GM18502 (cell line): ENCODE measurements at regions not wholly inside any gene's neighbourhood (a gene's known extent, or its start where the extent isn't known, plus 50 kb on each side); places are given as distances from the start of the nearest gene placed in this dataset.

Experiments used
- ATAC-seq: cut with Tn5 transposase; IDR thresholded peaks from one replicate; pipeline ENCODE4 v1.9.1; 2021; ENCODE audit warnings: mild to moderate bottlenecking; ENCODE audit not compliant: unreplicated experiment, poor library complexity

DNA sequence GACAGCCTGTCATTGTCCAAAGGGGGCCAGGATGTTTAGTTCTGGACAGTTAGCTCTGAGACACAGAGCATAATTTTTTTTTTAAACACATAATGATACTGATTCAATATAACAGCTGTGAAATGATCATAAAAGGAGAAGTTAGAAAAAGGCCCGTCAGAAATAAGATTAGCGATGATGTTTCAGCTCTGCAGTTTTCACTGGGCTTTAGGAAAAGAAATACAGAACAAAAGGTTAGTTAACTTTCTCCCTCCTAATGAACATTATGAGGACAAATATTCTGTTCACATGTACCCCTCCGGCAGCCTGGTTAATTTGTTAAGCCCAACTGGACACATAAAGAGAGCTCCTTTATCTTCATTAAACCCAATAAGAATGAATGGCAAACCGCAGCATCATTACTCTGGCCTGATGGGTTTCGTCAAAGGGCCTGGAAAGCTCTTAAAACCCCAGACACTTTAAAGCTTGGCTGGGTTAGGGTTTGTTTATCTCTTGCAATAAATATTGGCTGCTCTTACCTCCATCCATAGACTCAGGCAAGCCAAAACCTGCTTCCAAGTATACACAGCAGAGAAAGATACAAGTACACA lies 394.6 kb downstream of the KIF16B start:
- no peak for ATAC-seq

DNA sequence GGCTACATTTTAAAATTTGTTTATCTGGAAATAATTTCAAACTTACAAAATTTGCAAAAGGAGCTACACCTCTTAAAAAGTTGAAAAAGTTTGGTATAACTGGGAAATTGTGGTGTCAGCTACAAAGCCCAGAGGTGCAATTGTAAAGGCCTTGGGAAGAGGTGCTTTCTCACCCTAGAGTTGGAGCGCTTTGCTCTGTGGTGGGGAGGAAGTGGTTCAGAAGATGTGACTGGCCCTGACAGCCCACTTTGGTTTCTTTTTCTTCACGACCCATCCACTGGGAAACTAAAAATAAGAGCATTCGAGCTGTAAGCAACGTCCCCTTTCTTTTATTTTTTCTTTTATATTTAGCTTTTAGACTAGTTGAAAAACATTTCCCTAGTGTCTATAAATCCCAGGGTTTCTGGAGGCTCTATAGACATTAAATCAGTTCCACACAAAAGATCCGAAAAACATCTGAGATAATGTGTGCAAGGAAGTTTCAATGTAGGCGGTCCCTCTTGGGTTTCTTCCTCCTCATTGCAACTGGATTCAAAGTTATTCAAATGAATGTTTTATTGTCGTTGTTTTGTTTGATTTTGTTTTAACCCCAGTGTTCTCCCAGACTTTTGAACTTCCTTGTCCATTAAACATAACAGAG lies 397.8 kb downstream of the KIF16B start:
- peak; percentile 88 for ATAC-seq

GRCh38 chr20:16174311-16174710 lies 398.9 kb downstream of the KIF16B start:
- ATAC-seq: no peak

- ATAC-seq: no peak
These were observed 400.2 kb downstream of the KIF16B start for GRCh38 chr20:16173044-16173443.

GRCh38 chr20:16171180-16171579 lies 402.1 kb downstream of the KIF16B start:
- ATAC-seq: no peak

DNA sequence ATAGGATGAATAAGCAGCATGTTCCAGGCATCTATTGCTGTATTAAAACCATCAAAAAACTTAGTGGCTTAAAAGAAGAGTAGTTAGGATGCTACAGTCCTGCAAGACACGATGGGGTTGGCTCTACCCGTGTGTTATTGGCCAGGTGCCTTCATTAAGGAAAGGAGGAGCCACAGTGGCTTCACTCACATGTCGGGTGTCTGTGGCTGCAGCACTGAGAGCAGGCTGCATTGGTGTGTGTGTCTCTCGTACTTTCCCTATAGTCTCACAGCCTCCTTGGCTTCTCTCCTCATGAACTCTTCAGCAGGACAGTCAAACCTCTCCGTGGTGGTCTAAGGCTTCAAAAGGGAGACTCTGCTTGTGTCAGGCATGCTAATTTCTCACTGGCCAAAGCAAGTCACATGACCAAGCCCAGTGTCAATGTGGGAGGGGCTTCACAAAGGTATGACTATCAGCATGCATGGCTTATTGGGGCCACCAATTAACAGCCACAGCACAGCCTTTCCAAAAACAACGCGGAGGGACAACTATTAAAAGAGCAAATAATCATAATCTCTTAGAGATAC lies 402.8 kb downstream of the KIF16B start:
- no peak for ATAC-seq

DNA sequence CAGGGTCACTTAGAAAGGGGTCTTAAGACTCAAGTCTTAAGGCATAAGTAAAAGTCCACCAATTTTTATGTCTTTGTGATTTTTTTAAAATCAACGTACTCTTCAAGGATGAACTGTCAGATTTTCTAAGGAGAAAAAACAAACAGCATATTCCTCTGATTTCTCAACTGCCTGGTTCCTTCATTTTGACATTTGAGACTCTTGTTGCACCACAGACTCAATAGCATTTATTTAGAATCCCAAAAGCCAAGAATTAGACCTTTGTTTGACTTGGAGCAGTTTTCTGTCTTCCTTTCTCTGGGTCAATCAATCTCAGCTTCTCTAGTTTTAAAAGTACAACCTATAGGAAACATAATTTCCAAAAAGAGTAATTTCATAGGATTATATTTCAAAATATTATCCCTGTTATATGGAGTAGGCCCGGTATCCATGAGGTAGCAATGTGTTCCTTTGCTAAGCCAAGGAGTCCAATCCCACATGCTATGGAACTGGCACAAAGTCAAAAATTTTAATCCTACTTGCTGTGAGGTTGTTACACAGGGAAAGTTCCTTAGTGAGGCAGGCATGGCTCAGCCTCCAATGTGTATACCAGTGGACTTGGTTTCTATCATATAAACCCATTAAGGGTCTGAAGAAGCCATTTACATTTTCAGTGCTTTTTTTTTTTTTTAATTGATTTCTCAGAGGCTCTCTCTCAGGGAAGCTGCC lies 405.7 kb downstream of the KIF16B start:
- no peak for ATAC-seq

GRCh38 chr20:16166737-16167136 lies 406.5 kb downstream of the KIF16B start:
- ATAC-seq: no peak

- peak; percentile 68 for ATAC-seq
These were observed 414.3 kb downstream of the KIF16B start for GRCh38 chr20:16158976-16159286.

- ATAC-seq: peak; percentile 91
These were observed 414.9 kb downstream of the KIF16B start for GRCh38 chr20:16158090-16158975.

DNA sequence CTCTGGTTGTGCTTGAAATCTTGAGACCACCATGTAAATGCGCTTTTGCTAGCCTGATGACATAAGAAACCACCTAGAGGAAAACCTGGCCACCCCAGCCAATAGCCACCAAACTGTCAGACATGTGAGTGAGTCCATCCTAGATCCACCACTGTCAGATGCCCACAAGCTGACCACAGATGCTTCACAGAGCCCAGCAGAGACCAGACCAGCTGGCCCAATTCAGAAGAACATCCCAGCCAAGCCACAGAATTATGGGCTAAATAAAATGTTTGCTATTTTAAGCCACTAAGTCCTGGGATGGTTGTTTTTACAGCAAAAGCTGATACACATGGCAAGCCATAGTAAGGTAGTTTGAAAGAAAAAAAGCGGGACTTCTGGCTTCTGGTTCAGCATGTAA lies 425.3 kb downstream of the KIF16B start:
- ATAC-seq: no peak

GRCh38 chr20:16147216-16147615 lies 426.0 kb downstream of the KIF16B start:
- ATAC-seq: no peak

DNA sequence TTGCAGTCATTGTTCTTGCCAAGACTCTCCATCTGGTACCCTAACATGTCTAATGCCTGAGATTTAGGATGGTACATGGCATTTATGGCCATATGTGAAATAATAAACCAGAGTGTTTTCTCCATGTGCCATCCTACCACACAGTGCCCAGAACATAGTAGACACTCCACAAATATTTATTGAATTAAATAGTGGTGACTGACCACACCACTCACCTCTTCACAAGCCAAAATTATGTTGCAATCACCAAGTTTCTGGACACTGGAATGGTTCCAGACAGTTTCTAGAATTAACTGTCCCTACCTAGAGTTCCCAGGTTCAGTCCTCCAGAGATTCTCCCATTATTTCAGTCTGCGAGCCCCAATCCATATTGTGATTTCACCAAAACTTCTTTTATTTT lies 427.3 kb downstream of the KIF16B start:
- ATAC-seq: no peak

- ATAC-seq: no peak
These were observed 429.7 kb downstream of the KIF16B start for GRCh38 chr20:16143596-16143995.

GRCh38 chr20:16135630-16136029 lies 437.6 kb downstream of the KIF16B start:
- ATAC-seq: no peak

DNA sequence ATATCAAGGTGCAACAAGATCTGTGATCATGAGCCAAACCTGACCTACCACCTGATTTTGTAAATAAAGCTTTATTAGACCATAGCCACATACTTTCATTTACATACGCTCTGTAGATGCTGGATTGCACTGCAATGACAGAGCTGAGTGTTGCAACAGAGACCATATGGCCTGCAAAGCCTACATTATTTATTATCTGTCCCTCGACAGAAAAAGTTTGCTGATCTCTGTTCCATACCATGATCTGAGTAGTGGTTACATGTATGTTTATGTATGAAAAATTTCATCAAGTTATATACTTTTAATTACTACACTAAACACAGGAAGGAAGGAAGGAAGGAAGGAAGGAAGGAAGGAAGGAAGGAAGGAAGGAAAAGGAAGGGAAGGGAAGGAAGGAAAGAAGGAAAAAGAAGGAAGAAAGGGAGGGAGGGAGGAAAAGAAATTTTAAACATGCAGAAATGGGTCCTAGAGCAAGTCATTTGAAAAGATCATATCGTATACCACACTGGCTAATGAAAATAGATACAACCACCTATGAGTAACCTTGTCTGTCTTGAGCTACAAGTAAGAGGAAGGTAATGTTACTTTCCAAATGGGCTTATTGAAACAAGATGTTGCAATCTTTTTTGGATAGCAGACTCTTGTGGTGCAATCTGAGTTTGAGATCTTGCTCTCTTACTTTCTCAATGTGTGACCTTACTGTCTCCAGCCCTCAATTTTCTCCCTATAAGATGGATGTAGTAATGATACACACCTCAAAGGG lies 441.0 kb downstream of the KIF16B start:
- ATAC-seq: no peak

DNA sequence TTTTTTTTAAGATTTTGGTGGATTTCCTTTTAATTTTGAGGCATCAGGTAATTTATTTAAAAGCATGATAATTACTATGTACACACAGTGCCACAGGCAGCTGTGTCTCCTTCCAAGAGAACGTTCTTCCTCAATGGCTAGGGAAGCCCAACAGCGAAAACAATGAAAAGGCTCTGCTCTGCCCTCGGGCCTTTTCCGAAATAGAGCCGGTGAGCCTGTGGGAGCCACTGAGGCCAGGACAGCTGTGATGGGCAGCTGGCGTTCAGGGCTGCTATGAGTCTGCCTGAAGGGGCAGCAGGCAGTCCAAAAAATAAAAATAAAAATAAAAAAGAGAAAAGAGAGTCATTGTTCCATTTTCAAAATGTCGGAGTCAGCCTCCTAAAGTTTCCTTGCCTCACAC lies 443.8 kb downstream of the KIF16B start:
- ATAC-seq: no peak

- no peak for ATAC-seq
These were observed 444.6 kb downstream of the KIF16B start for GRCh38 chr20:16128538-16129106.

- ATAC-seq: no peak
These were observed 447.4 kb downstream of the KIF16B start for GRCh38 chr20:16125816-16126215.
